GM12878 (cell line): ENCODE measurements at regions not wholly inside any gene's neighbourhood (a gene's known extent, or its start where the extent isn't known, plus 50 kb on each side); places are given as distances from the start of the nearest gene placed in this dataset.

Experiments used
- ATAC-seq: fragments of 200-7000 bp; cut with Tn5 transposase; 3 replicates; pipeline ENCODE4 v1.9.1; 2020; ENCODE audit warnings: mild to moderate bottlenecking, moderate library complexity
- BruUV-seq: library from RNA; stranded (reverse); fragments of 400-500 nt; replicated peaks from 2 replicates; lab custom pipeline; 2021; lab: Mats Ljungman, UMichigan
- CTCF ChIA-PET: fragments of 300-600 bp; sonication (Branson Sonifier 250); formaldehyde crosslinking; extraction: SDS; loops from one replicate; lab custom pipeline; 2021; ENCODE audit warnings: inconsistent platforms; lab: Yijun Ruan, JAX
- POLR2A ChIA-PET: fragments of 350-600 bp; formaldehyde crosslinking; extraction: SDS; loops from one replicate; lab custom pipeline; 2021; ENCODE audit warnings: inconsistent platforms; lab: Charles Lee
- RAD21 ChIA-PET: fragments of 300-600 bp; sonication (Branson Sonifier 250); formaldehyde crosslinking; loops from one replicate; lab custom pipeline; 2023; ENCODE audit warnings: antibody characterized with exemption; ENCODE audit not compliant: unreplicated experiment; lab: Charles Lee
- SMC1A ChIA-PET: fragments of 300-600 bp; sonication (Branson Sonifier 250); formaldehyde crosslinking; loops from one replicate; lab custom pipeline; 2023; ENCODE audit not compliant: unreplicated experiment, uncharacterized antibody; lab: Charles Lee
- DNase-seq: peaks from one replicate; pipeline ENCODE4 v3.0.0-alpha.2; 2011; ENCODE audit warnings: low read depth, low spot score
- FAIRE-seq: peaks from 3 replicates; lab custom pipeline; 2011; peaks lifted over from hg19 to GRCh38; lab: Jason Lieb, UNC
- H2AFZ ChIP-seq: 2 replicates; pipeline ENCODE4 v1.6.0; 2011; ENCODE audit warnings: low read depth, low read length, control low read depth; ENCODE audit not compliant: control insufficient read depth
- H3K27ac ChIP-seq: 2 replicates; pipeline ENCODE4 v1.5.1; 2011; ENCODE audit warnings: control low read depth; ENCODE audit not compliant: control insufficient read depth, insufficient read depth
- H3K27me3 ChIP-seq, 2 experiments: replicated peaks in 1 of 2; 2 replicates each; pipeline versions ENCODE4 v1.6.0 to v1.6.1; 2011; ENCODE audit warnings: low read length in 1 of 2; ENCODE audit not compliant: control insufficient read depth in 2 of 2, insufficient read depth in 2 of 2
- H3K36me3 ChIP-seq, 2 experiments: 2 replicates each; pipeline ENCODE4 v1.5.1; 2011; ENCODE audit warnings: low read length in 1 of 2; ENCODE audit not compliant: control insufficient read depth in 2 of 2, insufficient read depth in 2 of 2
- H3K4me1 ChIP-seq: 2 replicates; pipeline ENCODE4 v1.6.1; 2011; ENCODE audit warnings: mild to moderate bottlenecking, low read length, moderate library complexity, mixed read lengths; ENCODE audit not compliant: control insufficient read depth, insufficient read depth
- H3K4me2 ChIP-seq: 2 replicates; pipeline ENCODE4 v1.6.0; 2011; ENCODE audit warnings: control low read depth; ENCODE audit not compliant: control insufficient read depth, insufficient read depth
- H3K4me3 ChIP-seq: fragments of 200-600 bp; sonication (generic); 2 replicates; pipeline ENCODE4 v1.5.1; 2016
- H3K79me2 ChIP-seq: 2 replicates; pipeline ENCODE4 v1.6.0; 2011; ENCODE audit warnings: low read length; ENCODE audit not compliant: control insufficient read depth, insufficient read depth
- H3K9ac ChIP-seq: 2 replicates; pipeline ENCODE4 v1.8.0; 2011; ENCODE audit warnings: low read length, control low read depth, mixed read lengths; ENCODE audit not compliant: control insufficient read depth, insufficient read depth
- H3K9me3 ChIP-seq: replicated peaks from 3 replicates; pipeline ENCODE4 v1.5.1; 2011; ENCODE audit warnings: mild to moderate bottlenecking, low read length; ENCODE audit not compliant: control insufficient read depth, insufficient read depth
- H4K20me1 ChIP-seq: 2 replicates; pipeline ENCODE4 v1.6.0; 2011; ENCODE audit not compliant: control insufficient read depth, insufficient read depth
- EGR1 ChIP-seq, 2 experiments: IDR thresholded peaks; 1 replicate in 1 of 2; 2 replicates in 1 of 2; pipeline ENCODE4 v1.6.1; 2011 to 2012; ENCODE audit warnings: low read depth in 2 of 2, low read length in 2 of 2, borderline replicate concordance in 1 of 2, mild to moderate bottlenecking in 1 of 2, moderate library complexity in 1 of 2
- HCFC1 ChIP-seq: fragments of 150-350 bp; IDR thresholded peaks from 2 replicates; pipeline ENCODE4 v1.6.1; 2014; ENCODE audit warnings: low read length
- HDAC2 ChIP-seq: fragments of 200-600 bp; sonication (generic); IDR thresholded peaks from 2 replicates; pipeline ENCODE4 v1.6.1; 2017
- JUNB ChIP-seq: IDR thresholded peaks from 2 replicates; pipeline ENCODE4 v1.6.1; 2016; ENCODE audit warnings: antibody characterized with exemption, mild to moderate bottlenecking
- KAT2A ChIP-seq: conservative IDR thresholded peaks from 2 replicates; pipeline ENCODE4 v1.6.1; 2011; ENCODE audit warnings: low read depth, low read length; ENCODE audit not compliant: control insufficient read depth
- NFYA ChIP-seq: IDR thresholded peaks from 2 replicates; pipeline ENCODE4 v1.6.1; 2011; ENCODE audit warnings: low read depth, mild to moderate bottlenecking, low read length, improper control_type of control experiment, borderline replicate concordance
- PAX5 ChIP-seq: IDR thresholded peaks from 2 replicates; pipeline ENCODE4 v1.6.1; 2011; ENCODE audit warnings: low read depth, low read length, borderline replicate concordance
- RB1 ChIP-seq: fragments of 450-650 bp; formaldehyde crosslinking; IDR thresholded peaks from 2 replicates; pipeline ENCODE4 v1.6.1; 2017; ENCODE audit warnings: mild to moderate bottlenecking, borderline replicate concordance
- SIN3A ChIP-seq: IDR thresholded peaks from 2 replicates; pipeline ENCODE4 v1.6.1; 2012; ENCODE audit warnings: low read depth, low read length, improper control_type of control experiment
- SMAD1 ChIP-seq: fragments of 450-650 bp; IDR thresholded peaks from 2 replicates; pipeline ENCODE4 v1.6.1; 2018; ENCODE audit warnings: mild to moderate bottlenecking, low read depth; ENCODE audit not compliant: partially characterized antibody
- WGBS: methylation state at CpG from one replicate; pipeline ENCODE4 v1.1.6; 2016; ENCODE audit warnings: low lambda C conversion rate; ENCODE audit not compliant: insufficient replicate concordance, insufficient coverage; ENCODE audit errors: missing lambda C conversion rate; 5-methylcytosine and 5-hydroxymethylcytosine counted together
- in situ Hi-C: fragments of 300-500 bp; cut with MboI; formaldehyde crosslinking; loops from 9 replicates; pipeline ENCODE4 v1.14.3; 2018; ENCODE audit warnings: mixed read lengths
- intact Hi-C: fragments of 100-400 bp; cut with micrococcal nuclease; formaldehyde crosslinking; loops from one replicate; pipeline ENCODE4 v1.14.2; 2022; ENCODE audit not compliant: unreplicated experiment
- TF ChIP-seq, protein P1 (sequence below), 3 experiments: IDR thresholded peaks in 2 of 3; conservative IDR thresholded peaks in 1 of 3; 2 replicates each; pipeline ENCODE4 v1.5.1; 2011; ENCODE audit warnings: low read depth in 3 of 3, low read length in 3 of 3, mild to moderate bottlenecking in 3 of 3, control low read depth in 2 of 3, moderate library complexity in 2 of 3, inconsistent platforms in 1 of 3, mixed read lengths in 1 of 3; ENCODE audit not compliant: control insufficient read depth in 2 of 3, insufficient read depth in 1 of 3; ENCODE audit errors: extremely low read depth in 1 of 3
- TF ChIP-seq, protein P2 (sequence below): IDR thresholded peaks from 2 replicates; pipeline ENCODE4 v1.6.1; 2012; ENCODE audit warnings: low read depth, low read length, improper control_type of control experiment
- TF ChIP-seq, protein P3 (sequence below): IDR thresholded peaks from 2 replicates; pipeline ENCODE4 v1.6.1; 2012; ENCODE audit warnings: low read depth, low read length, improper control_type of control experiment

DNA sequence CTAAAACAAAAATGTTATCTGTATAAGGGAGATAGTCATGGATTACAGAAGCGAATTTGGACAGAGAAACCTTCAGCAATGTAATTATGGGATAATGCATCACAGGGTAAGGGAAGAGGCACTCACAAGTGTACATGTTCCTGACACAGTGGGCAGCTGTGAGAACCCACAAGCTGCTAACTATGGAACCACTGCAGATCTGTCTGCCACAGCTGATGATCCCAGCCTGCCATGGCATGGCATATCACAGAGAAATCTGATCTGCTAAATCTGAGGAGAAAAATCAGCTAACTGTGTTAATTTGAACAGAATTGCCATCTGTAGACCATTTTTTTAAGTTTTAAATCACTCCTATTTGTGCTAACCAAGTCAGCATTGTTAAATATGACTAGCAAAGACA lies 786.0 kb upstream of the AMELY start:
- SMC1A ChIA-PET: no interaction called here
- H3K4me1 ChIP-seq: no peaks in the 10 kb centered on the region
- no peak for TF ChIP-seq KAT2A
- no peaks in the 10 kb centered on the region for H3K27me3 ChIP-seq
- ATAC-seq (no peak), DNase-seq (no peak), FAIRE-seq (no peak)
- POLR2A ChIA-PET: no interaction called here
- intact Hi-C loops: no loop called here
- H2AFZ ChIP-seq: no peak overlapping the region
- no peak overlapping the region for H3K4me3 ChIP-seq
- CTCF ChIA-PET: no interaction called here
- H3K36me3 ChIP-seq: no peaks in the 10 kb centered on the region
- H4K20me1 ChIP-seq: no peaks in the 10 kb centered on the region
- in situ Hi-C loops: no loop called here
- no peaks in the 10 kb centered on the region for H3K79me2 ChIP-seq
- BruUV-seq: no TSS peak
- no peak overlapping the region for H3K27ac ChIP-seq
- H3K9ac ChIP-seq: no peak overlapping the region
- no peak overlapping the region for H3K4me2 ChIP-seq
- RAD21 ChIA-PET: no interaction called here
- H3K9me3 ChIP-seq: no peaks in the 10 kb centered on the region
- no CpG with 5 or more reads among the region's 1 CpG for WGBS

DNA sequence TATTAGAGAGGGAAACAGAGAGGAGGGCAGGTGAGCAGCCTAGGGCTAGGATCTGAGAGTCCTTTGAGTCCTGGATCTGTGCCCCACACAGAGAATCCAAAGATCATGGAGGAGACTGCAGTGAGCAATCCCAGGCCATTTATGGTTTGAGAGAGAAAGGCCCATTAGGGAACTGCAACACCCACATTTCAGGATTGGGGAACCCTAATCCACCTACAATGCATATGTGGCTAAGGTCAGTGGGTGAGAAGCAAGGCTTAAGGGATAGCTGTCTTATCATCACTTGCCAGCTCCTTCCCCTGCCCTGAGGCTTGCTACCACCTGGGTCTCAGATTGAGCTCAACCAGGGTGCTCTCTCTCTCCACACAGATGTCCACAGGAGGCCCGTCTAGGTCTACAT lies 781.1 kb upstream of the AMELY start:
- ChIA-PET CTCF (no interaction called here), POLR2A (no interaction called here), RAD21 (no interaction called here), SMC1A (no interaction called here)
- BruUV-seq: no TSS peak
- Histone ChIP-seq H3K27ac (no peak overlapping the region), H3K4me3 (no peak overlapping the region), H3K36me3 (no peaks in the 10 kb centered on the region), H3K9ac (no peak overlapping the region), H3K4me1 (no peaks in the 10 kb centered on the region), H2AFZ (no peak overlapping the region), H3K79me2 (no peaks in the 10 kb centered on the region), H3K9me3 (no peaks in the 10 kb centered on the region), H3K4me2 (no peak overlapping the region), H3K27me3 (no peaks in the 10 kb centered on the region), H4K20me1 (no peaks in the 10 kb centered on the region)
- WGBS: no CpG with 5 or more reads among the region's 1 CpG
- in situ Hi-C loops (no loop called here), intact Hi-C loops (no loop called here)
- no peak for TF ChIP-seq HCFC1
- TF ChIP-seq, protein P1, sequence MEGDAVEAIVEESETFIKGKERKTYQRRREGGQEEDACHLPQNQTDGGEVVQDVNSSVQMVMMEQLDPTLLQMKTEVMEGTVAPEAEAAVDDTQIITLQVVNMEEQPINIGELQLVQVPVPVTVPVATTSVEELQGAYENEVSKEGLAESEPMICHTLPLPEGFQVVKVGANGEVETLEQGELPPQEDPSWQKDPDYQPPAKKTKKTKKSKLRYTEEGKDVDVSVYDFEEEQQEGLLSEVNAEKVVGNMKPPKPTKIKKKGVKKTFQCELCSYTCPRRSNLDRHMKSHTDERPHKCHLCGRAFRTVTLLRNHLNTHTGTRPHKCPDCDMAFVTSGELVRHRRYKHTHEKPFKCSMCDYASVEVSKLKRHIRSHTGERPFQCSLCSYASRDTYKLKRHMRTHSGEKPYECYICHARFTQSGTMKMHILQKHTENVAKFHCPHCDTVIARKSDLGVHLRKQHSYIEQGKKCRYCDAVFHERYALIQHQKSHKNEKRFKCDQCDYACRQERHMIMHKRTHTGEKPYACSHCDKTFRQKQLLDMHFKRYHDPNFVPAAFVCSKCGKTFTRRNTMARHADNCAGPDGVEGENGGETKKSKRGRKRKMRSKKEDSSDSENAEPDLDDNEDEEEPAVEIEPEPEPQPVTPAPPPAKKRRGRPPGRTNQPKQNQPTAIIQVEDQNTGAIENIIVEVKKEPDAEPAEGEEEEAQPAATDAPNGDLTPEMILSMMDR (IDR thresholded peaks at IDR 0.05 in 2 of 3, conservative IDR thresholded peaks at IDR 0.05 in 1 of 3; ENCODE audit: control insufficient read depth in 2 of 3, extremely low read depth in 1 of 3, insufficient read depth in 1 of 3, low read depth in 3 of 3, low read length in 3 of 3): no peak
- TF ChIP-seq JUNB: no peak
- TF ChIP-seq PAX5: no peak
- no peak for TF ChIP-seq EGR1 (IDR thresholded peaks at IDR 0.05; ENCODE audit: borderline replicate concordance in 1 of 2, low read depth in 2 of 2, low read length in 2 of 2)
- no peak for TF ChIP-seq SIN3A
- TF ChIP-seq HDAC2: no peak
- no peak for TF ChIP-seq SMAD1
- TF ChIP-seq RB1: no peak
- TF ChIP-seq, protein P2, sequence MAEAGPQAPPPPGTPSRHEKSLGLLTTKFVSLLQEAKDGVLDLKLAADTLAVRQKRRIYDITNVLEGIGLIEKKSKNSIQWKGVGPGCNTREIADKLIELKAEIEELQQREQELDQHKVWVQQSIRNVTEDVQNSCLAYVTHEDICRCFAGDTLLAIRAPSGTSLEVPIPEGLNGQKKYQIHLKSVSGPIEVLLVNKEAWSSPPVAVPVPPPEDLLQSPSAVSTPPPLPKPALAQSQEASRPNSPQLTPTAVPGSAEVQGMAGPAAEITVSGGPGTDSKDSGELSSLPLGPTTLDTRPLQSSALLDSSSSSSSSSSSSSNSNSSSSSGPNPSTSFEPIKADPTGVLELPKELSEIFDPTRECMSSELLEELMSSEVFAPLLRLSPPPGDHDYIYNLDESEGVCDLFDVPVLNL: no peak
- TF ChIP-seq NFYA: no peak
- TF ChIP-seq, protein P3, sequence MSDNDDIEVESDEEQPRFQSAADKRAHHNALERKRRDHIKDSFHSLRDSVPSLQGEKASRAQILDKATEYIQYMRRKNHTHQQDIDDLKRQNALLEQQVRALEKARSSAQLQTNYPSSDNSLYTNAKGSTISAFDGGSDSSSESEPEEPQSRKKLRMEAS: no peak
- no peak for ATAC-seq
- DNase-seq: no peak
- FAIRE-seq: no peak
